Amniotic epithelial cell (primary cell): ENCODE measurements at regions not wholly inside any gene's neighbourhood (a gene's known extent, or its start where the extent isn't known, plus 50 kb on each side); places are given as distances from the start of the nearest gene placed in this dataset.

Experiments used
- DNase-seq: peaks from one replicate; pipeline ENCODE4 v3.0.0-alpha.2; 2010; ENCODE audit warnings: low read depth

DNA sequence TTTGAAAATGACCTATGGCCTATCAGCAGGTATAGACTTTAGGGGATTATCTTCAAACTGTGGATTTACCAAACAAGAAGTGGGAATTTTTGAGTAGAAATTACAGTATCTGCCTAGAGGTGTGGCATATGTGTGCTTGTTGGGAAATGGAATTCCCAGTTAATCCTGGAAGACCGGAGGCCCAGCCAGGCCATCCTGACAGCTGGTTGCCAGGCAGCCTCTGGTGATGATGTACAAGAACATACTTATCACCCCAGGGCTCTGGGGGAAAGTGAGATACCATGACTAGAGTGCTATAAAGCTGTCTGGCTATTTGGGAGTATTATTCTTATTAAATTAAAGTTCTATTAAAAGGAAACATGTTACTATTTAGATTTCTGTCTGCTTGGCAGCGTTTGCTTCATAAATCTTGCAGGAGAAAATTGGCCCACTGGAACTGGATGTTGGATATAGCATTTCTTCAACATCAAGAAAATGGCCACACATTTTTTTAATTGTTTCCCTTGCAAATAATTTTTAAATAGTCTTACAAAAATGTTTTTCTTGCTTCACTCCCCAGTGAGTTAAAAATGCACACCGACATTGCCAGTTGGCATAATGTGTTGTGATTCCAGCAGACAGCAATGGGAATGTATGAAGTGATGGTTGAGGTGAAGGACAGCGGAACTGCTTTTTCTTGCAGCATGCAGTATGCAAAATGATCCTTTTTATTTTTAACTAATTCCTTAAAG is 187.8 kb downstream of the MYLK4 start:
- DNase-seq = no peak

DNA sequence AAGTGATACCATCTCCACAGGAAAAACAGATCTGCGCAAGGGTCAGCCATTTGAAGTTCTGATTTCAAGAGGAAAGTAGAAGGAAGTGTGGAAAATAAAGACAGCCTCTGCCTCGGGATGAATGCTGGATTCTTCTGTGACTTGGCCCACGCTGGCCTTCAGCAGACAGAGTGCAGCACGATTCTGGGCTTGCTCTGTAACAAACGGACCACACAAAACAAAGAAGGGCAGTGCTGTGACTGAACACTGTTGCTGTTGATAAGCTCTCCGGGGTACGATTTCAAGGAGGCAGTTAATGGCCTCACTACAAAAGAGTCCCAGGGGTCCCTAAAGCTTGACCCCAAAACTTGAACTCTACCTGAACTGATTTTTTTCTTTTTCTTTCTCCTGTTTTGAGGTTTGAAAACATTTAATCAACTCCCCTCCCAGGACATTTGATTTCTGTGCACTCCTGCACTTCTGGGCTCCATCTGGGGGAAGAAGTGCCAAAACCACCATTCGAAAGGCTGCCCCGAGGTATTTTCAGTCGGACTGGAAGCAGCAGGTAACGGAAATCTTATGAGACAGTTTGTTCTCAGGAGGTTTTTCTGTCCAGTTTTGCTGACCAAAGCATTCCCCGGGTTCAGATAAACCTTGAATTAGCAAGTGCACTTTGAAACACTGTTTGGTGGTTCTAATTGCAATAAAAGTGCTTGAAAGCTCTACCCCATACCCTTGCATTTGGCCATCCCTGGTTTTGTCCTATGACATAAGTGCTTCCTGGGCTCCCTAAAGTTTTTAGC is 189.6 kb downstream of the MYLK4 start:
- no peak for DNase-seq

DNA sequence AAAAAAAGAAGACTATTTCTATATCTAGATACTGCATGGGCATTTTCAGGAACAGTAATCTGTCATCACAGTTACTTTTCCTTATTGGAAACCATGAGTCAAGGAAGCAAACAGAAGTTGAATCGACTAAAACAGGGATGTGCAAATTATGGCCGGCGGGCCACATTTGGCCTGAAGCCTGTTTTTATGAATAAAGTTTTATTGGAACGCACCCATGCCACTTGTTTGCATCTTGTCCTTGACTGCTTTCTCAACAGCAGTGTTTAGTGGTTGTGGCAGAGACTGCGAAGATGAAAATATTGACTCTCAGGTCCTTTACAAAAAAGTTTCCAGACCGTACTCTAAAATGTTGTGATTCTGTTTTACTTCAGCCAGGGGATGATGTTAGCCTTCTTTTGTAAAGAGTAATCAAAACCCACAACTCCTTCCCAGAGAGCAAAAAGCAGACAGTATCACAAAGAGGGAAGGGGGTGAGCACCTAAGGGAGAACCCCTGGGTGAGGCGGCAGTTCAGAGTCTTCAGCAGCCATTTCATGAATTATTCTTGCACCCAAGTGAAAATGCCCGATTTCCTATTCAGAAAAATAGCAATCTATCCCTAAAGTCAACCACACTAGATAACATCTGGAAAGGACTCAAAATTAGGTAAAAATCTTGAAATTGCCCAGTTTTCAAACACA is 190.4 kb downstream of the MYLK4 start:
- DNase-seq = no peak

DNA sequence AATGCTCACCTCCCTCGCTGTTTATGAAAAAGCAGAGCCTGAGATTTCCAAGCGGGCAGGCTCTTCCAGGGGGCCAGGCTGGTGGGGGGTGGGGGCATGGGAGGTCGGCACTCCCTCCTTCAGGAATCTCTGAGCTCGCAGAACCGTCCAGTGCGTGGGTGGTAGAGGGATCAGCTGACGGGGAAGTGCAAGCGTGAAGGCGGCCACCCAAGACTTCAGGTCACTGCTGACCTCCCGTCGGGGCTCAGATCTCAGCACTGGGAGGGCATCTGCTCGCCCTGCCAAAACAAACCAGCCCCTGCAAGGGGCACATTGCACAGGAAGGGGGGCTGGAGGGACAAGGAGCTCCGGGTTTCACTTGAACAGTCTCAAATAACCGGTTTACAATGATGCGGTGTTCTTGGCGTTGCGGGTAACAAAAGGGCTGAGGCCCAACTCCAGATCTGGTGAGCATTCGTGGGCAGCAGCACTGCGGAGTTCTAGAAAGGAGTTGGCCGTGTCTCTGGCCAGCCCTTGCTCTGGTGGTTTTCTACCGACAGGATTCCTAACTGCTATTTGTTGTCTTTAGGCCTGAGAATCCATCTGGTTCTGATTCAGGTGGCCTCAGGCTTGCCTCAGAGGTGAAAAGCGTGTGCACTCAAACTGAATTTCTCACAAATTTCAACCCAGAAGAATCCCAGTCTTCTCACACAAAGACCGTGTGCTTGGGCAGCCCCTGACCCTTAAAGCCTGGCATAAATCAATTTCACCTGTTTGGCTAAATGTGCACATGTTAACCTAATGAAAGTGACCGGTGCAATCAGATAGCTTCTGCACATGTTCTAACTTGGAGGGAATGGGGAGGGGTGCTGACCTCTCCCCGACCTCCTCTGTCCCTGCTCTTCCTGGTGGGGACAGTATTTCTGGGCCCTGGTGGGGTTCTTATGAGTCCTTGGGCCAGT is 191.6 kb downstream of the MYLK4 start:
- no peak for DNase-seq

DNA sequence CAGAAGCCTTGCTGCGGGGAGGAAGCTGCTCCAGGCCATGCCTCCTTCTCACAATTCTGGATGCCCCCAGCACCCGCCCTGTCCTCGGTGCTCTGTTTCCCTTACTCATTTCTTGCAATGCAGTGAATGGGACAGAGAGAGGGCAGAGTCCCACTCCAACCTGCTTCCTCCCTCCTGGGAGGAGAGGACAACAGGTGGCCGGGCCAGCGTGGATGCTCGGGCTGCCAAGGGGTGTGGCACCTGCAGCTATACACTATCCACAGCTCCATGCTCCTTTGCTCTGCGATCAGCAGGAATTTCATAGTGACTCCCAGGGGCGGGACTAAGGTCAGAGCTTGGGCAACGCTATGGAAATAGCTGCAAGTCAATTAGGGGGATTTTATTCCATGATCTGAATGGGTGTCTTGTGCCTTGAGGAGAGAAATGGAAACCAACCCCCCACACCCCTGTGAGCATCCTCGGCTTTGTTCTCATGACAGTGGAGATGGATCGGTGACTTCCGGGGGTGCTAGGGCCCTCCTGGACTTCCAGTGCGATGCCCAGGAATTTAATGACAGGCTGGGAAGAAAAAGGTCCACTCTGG is 192.5 kb downstream of the MYLK4 start:
- DNase-seq = no peak

DNA sequence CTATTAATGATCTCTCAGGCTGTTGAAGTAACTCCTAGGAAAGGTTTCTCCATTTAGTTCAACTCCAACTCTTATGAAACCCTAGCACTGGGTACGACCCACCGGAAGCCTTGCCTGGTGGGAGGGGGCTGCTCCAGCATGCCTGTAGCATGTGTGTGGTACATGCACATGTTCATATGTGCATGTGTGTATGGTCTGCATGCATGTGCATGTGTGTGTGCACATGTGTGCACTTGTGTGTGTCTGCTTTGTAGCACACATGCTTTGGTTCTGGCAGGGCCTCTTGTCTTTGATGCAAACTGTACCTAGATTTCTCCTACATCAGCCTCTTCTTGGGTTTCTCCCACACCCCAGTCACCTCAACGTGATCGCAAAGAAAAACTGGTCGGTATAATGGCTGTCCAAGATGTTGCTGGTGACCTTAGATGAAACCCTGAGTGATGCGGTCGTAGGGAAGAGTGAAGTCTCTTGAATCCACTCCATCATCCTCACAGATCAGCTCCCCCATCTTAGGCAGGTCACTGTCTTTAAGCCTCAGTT is 193.5 kb downstream of the MYLK4 start:
- no peak for DNase-seq

DNA sequence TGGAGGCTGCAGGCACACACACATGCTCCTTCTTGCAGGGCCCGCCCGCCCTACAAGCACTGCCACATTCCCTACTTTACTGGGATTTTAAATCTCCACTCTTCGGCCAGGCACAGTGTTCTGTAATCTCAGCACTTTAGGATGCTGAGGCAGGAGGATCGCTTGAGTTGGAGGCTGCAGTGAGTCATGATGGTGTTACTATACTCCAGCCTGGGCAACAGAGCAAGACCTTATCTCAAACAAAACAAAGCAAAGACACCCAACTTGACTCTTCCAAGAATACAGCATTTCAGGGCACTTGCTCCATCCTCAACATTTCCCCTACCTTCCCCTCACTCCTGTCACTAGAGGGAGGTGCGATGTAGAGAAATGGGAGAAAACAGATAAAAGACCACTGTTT is 194.0 kb downstream of the MYLK4 start:
- DNase-seq = no peak

DNA sequence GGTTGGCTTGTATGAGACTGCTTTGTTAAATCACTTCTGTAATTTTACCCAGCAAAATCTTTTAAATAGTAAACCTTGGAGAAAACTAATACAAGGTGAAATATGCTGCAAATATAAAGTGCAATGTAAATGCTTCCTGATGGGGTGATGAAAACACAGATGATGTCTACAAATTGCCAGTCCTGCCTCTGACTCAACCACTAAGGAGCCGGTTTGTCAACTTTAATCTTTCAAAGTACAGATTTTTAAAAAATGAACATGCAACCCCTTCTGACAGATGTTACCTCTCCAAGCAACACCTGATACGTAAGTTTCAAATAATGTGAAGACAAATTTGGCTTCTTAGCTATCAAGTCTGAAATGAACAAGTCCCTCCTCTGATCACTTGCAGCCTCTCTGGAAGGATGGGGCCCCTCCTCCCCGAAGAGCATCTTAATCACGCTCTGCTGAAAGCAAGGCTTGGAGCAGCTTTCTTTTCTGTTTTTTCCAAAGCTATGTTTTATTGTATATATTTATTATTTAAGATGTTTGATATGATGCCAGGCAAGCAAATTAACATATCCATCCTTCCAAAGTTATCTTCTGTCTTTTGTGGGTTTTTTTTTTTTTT is 196.0 kb downstream of the MYLK4 start:
- no peak for DNase-seq

DNA sequence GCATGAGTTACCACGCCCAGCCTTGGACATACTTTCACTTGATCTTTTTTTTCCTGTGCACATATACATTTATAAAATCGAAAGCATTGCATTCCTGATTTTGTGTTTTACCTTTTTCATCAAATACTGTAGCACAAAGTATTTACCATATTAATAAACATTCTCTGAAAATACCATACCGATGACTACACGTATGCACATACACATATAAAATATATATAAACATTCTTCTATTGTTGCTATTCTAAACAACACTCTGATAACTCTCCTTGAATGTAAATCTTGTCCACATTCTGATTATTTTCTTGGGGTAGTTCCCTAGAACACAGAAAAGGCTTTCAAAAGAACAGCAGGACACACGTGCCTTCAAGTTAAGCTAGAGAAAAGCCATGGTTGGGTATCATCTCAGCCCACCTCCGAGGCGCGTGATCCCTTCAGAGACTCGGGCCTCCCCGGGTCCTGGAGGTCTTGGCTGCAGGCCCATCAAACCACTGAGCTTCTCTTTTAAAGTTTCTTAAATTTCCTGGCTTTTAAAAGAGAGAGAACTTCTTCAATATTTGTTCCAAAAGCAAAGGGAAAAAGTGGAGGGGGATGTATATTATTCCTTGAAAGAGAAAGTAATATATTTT is 198.1 kb downstream of the MYLK4 start:
- no peak for DNase-seq

DNA sequence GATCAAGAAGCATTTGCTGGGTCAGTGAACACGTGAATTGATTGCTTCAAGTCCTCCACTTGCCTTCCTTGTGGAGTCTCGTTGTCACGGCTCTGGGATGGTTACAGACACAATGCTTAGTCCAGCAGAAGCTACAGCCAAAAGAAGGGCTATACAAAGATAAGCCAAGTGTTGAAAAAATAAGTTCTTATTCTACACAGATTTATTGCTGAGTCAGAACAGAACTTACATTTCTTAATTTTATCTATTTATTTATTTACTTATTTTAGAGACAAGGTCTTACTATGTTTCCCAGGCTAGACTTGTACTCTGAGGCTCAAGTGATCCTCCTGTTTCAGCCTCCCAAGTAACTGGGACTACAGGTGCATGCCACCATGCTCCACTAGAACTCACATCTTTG is 199.0 kb downstream of the MYLK4 start:
- DNase-seq = no peak

DNA sequence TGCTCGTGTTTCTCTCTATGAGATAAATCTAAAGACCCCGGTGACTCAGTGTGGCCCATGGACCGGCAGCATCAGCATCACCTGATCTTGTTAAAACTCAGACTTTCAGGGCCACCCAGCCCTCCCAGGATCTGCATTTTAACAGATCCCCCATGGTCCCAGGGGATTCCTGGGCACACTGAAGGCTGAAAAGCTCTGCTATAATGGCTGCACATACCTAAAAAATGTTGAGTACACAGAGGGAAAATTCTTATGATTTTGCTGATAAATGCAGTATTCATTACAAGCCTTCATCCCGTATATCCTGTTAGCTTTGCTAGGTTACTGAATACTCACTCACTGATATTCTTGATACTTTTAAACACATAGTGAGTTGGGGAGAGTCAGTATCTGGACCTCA is 200.5 kb downstream of the MYLK4 start:
- no peak for DNase-seq

DNA sequence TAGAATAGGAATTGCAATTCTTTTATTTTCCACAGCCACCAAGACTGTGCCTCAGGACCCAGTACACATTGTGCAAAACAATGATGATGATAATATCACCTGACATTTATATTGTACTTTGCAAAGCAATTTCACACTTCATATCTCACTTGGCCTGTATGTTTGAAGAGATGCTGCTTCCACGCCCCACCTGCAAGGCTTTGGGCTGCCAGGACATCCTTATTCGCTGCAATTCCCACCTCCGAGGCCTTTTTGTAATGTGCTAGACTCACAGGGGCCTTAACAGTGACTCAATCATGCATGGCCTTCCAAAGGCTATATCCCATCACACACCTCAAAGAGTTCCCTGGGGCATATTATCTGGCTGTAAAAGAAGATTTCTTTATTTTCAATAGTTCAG is 200.9 kb downstream of the MYLK4 start:
- DNase-seq = no peak

DNA sequence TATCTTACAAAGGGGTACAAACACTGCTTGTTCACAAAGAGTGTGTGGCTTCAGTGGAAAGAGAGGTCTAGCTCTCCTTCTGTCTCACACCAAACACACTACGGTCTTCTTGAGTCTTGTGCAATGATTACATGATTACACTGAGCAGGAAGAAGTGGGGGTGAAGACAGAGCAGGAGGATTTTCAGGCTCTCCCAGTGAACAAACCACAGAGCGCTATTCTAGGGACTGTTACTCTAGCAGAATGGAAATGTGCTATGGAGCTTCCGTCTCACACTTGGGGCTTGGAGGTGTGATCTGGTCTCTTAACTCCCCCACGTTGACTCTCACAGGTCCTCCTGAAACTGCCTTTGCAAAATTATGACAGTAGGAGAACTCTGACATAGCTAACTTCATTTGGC is 203.4 kb downstream of the MYLK4 start:
- peak; percentile 7 for DNase-seq

DNA sequence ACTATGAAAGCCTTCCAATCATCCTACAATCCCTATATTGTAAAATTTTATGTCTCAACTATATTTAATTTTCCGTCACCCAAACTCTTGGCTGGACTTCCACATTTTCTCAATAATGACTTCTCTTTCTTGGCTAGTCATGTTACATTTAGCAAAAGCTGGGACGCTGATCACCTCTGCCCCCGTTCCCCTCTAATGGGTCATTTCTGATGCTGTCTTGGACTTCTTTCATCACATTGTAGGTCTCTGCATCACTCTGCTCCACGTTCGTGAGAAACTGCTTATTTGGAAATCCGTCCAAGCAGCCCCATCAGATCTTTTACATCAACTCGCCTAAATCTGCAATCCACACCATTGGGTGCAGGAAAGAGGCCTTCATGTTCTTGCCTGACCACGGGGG is 203.8 kb downstream of the MYLK4 start:
- DNase-seq = no peak

DNA sequence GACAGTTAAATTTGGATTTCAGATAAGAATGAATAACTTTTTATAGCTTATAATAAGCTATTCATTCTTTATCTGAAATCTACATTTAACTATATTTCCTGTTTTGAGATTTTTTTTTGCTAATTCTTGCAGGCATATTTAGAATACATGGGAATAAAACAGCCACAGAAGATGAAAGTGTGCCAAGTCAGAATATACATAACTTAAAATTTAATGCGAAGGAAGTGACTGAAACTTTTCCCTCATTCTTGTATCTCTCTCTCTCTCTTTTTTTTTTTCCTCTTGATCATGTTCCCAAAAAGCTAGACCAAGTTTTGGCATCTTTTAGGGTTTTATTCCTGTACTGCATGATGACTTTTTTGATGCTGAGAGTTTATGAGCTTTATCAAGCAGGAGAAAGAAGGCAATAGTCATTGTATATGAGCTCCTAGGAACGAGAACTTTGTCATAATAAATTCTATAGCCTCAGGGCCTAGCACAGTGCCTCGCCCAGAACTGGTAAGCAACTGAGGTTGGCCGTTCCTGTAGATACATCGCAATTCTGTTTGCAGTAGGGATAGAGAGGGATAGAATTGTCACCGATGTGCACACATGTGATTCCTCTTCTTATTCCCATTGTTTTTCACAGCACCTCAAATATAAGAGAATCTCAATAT is 205.2 kb downstream of the MYLK4 start:
- DNase-seq = no peak

DNA sequence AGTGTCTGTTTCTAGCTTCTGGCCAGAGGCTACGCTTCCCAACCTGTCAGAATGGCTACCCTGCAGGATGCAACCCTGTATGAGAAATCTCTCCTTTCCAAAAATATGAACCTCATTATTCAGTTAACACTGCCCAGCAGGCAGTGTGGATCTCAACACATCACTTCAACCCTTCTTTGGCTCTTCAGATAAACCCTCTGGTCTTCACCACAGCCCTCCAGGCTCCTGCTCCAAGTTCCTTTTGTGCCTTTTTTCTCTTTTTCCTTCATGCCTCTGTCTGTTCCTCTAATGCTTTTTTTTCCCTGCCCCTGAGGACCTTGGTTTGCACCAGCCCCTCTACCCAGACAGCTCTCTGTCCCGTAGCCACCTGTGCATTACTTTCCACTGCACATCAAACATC is 207.4 kb downstream of the MYLK4 start:
- no peak for DNase-seq

DNA sequence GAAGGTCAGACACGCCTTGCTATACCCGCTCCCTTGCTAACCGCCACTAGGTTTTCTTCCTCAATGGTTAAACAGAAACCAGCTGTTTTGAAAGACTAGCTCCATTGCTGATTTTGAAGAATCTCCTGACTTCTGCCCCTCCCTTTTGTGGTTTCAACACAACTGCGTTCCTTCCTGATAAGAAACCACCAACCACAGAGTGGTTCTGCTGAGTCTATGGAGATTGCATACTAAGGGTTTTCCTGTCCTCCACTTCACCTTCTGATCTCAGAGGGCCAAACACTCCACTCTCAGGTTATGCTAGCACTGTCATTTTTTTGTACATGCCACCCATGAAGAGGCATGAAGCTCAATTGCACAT is 207.9 kb downstream of the MYLK4 start:
- peak; percentile 96 for DNase-seq

DNA sequence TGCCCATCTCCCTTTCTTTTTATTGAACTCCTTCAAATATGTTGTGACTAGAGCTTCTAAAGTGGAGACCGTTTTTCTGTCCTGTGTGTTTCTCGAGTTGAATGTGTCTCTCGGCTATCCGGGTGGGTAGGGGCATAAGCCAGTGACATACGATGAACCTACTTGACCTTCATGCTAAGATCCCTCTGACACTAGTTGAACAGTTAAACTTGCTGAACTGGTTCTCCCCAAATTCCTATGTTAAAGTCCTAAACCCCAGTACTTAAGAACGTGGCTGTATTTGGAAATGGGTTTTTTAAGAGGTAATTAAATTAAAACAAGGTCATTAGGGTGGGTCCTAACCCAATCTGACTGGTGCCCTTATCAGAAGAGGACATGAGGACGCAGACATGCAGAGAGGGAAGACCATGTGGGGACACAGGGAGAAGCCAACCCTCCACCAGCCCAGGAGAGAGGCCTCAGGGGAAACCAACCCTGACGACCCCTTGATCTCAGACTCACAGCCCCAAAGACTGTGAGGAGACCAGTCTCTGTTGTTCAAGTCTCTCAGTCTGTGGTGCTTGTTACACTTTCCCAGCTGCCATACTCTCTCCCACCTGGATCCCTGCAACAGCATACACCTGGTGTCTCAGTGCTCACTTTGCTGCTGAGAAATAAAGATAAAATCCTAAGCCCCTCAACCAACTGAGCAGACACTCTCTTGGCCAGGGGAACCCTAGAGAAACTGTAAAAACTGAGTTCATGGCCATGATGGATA is 208.4 kb downstream of the MYLK4 start:
- no peak for DNase-seq

DNA sequence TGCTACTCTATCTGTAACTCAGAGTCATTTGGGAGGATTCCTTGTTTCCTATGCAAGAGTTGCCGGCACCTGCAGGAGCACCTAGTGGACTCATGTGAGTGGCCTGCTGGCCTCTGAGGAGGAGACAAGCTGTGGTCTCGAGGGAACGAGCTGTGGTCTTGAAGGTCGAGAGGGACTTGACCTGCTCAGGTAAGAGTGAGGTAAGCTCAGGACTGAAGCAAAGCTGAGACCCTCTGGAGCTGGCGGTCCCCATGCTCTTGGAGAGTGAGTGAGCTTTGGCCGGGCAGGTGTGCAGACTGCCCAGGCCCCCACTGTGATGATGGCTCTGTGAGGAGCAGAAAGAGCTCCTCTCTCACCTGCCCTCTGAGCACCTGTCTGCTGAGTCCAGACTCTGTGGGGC is 214.3 kb downstream of the MYLK4 start:
- no peak for DNase-seq
